EL (cell line): ENCODE measurements at regions not wholly inside any gene's neighbourhood (a gene's known extent, or its start where the extent isn't known, plus 50 kb on each side); places are given as distances from the start of the nearest gene placed in this dataset.
"Not testable (repeated sequence)": the region's sequence is repeated elsewhere in the genome, so short reads cannot be mapped to it uniquely, and the experiment has no call there.

Experiments
- DNase-seq: peaks from one replicate; pipeline ENCODE4 v3.0.0-alpha.2; 2016

- no peak for DNase-seq
Observed at GRCh38 chr5:25764733-25765132, 1120.0 kb upstream of the CDH10 start.

- no peak for DNase-seq
Observed at GRCh38 chr5:25763781-25764180, 1119.0 kb upstream of the CDH10 start.

DNA sequence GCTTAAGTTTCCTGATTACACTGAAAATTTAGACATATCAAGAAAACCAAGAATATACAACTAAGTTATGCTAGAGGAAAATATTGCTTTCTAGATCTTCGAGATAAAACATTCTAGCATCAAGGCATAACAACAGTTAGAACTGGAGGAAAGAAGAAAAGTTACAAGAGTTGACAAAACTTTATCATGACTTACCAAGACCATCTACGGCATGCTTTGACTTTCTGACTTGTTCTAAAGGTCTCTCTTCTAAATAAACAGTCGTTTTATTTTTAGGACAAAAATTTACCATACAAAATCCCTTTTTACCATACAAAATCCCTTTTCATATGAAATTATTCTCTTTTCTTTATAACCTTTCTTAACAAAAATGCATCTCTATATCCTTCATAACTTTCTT lies 1110.1 kb upstream of the CDH10 start:
- DNase-seq, result peak; percentile 1

GRCh38 chr5:25744908-25745307 lies 1100.1 kb upstream of the CDH10 start:
- no peak for DNase-seq

DNA sequence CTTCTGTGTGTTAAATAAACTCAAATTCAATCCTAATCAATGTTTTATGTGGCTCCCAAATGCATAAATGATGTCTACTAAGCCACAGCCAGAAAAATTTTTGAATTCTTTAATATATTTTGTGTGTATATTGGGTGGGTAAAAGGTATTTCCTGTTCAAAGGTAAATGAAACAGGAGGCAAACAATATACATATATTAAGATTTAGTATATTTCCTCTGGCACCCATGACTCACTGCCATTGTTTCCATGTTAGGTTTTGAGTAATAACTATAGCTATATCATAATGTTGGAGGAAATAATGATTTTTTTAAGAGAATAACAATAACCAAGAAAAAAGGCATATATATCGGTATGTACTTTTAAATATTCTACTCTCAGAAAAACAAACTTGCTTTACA lies 1071.9 kb upstream of the CDH10 start:
- DNase-seq, result no peak

GRCh38 chr5:25713259-25713658 lies 1068.5 kb upstream of the CDH10 start:
- no peak for DNase-seq

- DNase-seq, result no peak
Observed at GRCh38 chr5:25707093-25707492, 1062.3 kb upstream of the CDH10 start.

DNA sequence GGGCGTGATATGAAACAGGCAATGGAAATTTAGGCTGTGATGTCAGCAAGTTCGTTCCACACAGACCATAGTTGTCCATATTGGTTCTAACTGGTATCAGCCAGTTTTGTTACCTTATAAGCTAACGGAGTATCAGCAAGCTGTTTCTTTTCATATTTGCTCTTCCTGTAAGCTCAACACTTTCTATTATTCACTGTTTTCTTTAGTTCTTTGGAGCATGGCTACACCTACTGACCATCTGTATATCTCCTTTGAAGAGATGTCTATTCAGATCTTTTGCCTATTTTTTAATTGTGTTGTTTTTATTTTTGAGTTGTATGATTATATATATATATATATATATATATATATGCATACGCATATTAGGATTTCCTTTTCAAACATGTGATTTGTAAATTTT lies 1057.2 kb upstream of the CDH10 start:
- no peak for DNase-seq

DNA sequence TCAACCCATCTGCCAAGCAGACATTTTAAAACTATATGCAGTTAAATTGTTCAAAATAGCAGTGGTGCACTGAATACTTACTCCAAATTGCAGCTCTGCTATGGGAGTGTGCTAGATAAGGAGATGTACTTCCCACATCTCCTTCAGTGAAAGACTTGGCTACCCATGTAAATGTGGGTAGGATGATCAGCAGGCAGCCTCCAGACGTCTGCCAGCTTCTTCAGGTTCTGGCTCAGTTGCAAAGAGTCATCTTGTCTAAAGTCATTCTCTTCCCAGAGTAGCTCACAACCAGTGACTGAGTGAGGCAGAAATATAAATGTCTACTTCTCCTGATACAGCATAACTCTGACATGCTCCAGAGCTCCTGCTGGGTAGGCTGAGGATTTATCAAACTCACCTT lies 1050.0 kb upstream of the CDH10 start:
- DNase-seq, result no peak

GRCh38 chr5:25688156-25688555 lies 1043.4 kb upstream of the CDH10 start:
- DNase-seq, result no peak

- DNase-seq, result no peak
Observed at GRCh38 chr5:25669645-25670401, 1025.0 kb upstream of the CDH10 start.

GRCh38 chr5:25662610-25663009 lies 1017.8 kb upstream of the CDH10 start:
- no peak for DNase-seq

DNA sequence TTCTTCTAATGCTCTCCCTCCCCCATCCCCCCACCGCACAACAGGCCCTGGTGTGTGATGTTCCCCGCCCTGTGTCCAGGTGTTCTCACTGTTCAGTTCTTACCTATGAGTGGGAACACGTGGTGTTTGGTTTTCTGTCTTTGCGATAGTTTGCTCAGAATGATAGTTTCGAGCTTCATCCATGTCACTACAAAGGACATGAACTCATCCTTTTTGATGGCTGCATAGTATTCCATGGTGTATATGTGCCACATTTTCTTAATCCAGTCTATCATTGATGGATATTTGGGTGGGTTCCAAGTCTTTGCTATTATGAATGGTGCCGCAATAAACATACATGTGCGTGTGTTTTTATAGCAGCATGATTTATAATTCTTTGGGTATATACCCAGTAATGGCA lies 1005.5 kb upstream of the CDH10 start:
- DNase-seq, result not testable (repeated sequence)

- no peak for DNase-seq
Observed at GRCh38 chr5:25649628-25650265, 1005.0 kb upstream of the CDH10 start.

DNA sequence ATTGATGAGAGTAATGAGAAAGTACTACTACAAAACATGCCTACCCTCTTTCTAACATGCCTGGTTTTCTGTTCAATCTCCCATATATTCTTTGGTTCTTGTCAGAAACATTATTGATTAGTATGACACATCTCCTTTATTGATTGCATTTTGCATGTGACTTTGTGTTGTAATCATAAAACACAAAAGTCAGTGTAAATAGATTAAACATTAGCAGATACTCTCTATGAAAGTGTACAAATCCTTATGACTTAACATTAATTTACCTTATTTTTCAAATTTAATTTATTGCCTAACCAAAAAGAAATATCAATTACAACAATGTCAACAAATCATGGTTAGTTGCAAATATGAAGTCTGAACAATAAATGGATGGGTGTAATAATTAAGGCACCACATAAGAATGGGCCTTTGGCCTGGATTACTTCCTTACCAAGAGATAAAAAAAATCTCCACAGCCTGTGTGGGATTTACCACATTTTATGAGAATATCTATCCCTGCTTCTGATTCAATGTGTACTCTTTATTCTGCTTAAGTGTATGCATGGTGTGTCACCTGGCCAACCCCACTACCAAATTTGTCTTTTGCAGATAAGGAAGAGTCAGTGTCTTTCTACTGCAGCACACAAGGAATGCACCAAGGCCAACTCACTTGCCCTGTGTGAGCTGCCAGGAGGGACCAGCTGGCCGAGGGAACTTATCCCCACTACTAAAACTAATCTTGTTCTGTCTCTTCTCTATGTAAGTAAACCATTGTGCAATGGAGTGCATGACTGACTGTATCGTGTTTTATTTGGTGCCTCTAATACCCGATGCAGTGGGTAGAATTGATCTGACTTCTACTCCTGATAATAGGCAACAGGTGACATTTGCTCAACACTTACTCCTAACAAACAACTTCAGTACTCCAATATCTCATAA lies 1001.9 kb upstream of the CDH10 start:
- no peak for DNase-seq

- DNase-seq, result no peak
Observed at GRCh38 chr5:25641124-25641523, 996.3 kb upstream of the CDH10 start.

- DNase-seq, result no peak
Observed at GRCh38 chr5:25619273-25619672, 974.5 kb upstream of the CDH10 start.

- DNase-seq, result no peak
Observed at GRCh38 chr5:25618821-25619220, 974.0 kb upstream of the CDH10 start.

- DNase-seq, result no peak
Observed at GRCh38 chr5:25614466-25614865, 969.7 kb upstream of the CDH10 start.

DNA sequence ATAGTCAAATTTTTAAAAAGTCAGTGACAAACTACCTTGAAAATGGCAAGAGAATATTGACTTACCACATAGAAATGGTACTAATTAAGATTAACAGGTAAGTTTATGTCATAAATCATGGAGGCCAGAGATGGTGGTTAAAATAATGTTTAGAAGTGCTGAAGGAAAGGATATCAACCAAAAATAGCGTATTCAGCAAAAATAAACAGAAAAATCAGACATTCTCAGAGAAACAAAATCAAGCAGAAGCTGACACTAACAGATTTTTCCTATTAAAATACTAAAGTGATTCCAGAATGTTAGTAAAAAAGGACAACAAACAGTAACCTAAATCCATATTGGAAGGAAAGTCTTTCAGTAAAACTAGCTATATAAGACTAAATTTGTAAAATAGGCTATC lies 959.9 kb upstream of the CDH10 start:
- no peak for DNase-seq

- DNase-seq, result no peak
Observed at GRCh38 chr5:25579111-25579510, 934.3 kb upstream of the CDH10 start.

- DNase-seq, result no peak
Observed at GRCh38 chr5:25573691-25574090, 928.9 kb upstream of the CDH10 start.

DNA sequence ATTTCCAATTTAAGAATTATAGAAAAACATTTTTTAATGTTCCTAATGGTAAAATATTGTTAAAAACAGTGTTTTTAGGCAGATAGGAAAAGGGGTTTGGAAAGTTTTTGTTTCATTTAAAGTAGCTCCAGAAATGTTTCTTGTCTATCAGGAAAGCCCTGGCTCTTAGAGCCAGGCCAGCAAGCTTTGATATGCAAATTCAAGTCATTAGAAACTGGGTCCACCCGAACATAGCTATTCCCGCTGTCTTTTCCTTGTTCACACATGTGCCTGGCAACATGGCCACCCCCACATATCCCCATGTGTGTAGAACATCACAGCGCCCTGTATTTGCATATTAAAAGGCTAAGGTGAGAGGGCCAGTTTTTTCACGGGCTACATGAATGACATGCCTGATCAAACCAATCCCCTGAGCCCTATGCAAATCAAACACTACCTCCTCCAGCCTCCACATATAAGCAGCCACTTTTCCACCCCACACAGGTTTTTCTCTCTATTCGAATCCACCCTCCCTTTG lies 925.3 kb upstream of the CDH10 start:
- no peak for DNase-seq
